ES-I3 (cell line): ENCODE measurements at regions not wholly inside any gene's neighbourhood (a gene's known extent, or its start where the extent isn't known, plus 50 kb on each side); places are given as distances from the start of the nearest gene placed in this dataset.

Experiments
- H3K36me3 ChIP-seq: 2 replicates; pipeline ENCODE4 v1.6.1; 2013; ENCODE audit warnings: mild to moderate bottlenecking, low read length, control low read depth, moderate library complexity; ENCODE audit not compliant: insufficient read depth
- H3K4me1 ChIP-seq: 2 replicates; pipeline ENCODE4 v1.6.1; 2013; ENCODE audit warnings: mild to moderate bottlenecking, control low read depth, low read length; ENCODE audit not compliant: insufficient read depth
- H3K9ac ChIP-seq: 2 replicates; pipeline ENCODE4 v1.6.1; 2013; ENCODE audit warnings: low read depth, mild to moderate bottlenecking, low read length, moderate library complexity
- H3K9me3 ChIP-seq: 2 replicates; pipeline ENCODE4 v1.6.1; 2013; ENCODE audit warnings: mild to moderate bottlenecking, low read length, moderate library complexity; ENCODE audit not compliant: control insufficient read depth, insufficient read depth

DNA sequence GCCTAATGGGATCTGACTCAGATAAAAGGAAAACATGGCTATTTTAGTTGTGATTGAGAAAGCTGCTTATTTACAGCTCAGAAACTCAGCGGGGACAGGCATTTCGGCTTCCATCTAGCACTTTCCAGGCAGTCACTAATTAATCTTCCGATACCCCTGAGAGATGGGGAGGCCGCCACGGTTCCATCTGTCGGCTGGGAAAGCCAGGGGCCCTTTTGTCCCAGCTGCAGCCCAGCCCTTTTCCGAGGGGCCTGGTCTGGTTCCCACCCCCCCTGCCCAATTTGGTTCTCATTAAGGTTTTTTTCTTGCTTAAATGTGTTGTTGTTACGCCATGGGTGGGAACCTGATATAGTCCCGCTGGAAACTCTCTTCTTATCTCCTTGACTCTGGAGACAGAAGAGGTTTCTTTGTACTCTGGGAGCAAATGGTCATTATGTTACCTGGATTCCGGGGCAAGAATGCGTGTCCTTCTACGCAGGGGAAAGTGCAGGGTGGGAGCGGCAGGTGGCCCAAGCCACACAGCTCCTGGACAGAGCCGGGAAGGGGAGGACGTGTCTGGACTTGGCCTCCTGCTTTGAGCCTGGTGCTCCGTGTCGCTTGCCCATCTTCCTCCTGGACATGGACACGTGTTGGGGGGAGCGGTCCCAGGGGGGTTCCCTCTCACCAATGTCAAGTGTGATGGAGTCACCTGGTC is 50.9 kb upstream of the GSE1 start:
- peaks cover 36% of the 10 kb centered on the region for H3K4me1 ChIP-seq
- H3K36me3 ChIP-seq = no peaks in the 10 kb centered on the region
- no peak overlapping the region for H3K9ac ChIP-seq
- no peaks in the 10 kb centered on the region for H3K9me3 ChIP-seq

DNA sequence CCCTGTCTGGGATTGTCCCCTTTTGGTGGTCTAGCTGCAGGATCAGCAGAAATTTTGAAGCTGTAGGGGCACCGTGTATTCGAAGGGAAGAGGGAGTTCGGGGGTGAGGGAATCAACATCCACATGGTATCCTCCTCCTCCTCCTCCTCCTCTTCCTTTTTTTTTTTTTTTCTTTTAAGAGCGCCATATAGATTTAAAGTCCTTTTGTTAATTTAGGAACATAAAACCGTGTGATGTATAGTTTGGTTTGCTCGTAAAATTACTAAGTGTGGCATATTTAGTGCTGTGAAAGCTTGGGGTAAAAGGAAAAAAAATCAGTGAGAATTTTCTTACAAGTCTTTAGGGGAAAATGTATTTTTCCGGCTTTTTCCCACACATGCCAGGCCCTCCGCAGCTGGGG is 50.1 kb upstream of the GSE1 start:
- H3K9me3 ChIP-seq = no peaks in the 10 kb centered on the region
- H3K4me1 ChIP-seq = peaks cover 33% of the 10 kb centered on the region
- no peaks in the 10 kb centered on the region for H3K36me3 ChIP-seq
- no peak overlapping the region for H3K9ac ChIP-seq
